GM21529 (cell line): ENCODE measurements at regions not wholly inside any gene's neighbourhood (a gene's known extent, or its start where the extent isn't known, plus 50 kb on each side); places are given as distances from the start of the nearest gene placed in this dataset.
A peak's percentile ranks its signal among the peaks of the same experiment; 100 is the strongest.

Experiments used
- ATAC-seq: cut with Tn5 transposase; IDR thresholded peaks from one replicate; pipeline ENCODE4 v1.9.1; 2021; ENCODE audit not compliant: unreplicated experiment

DNA sequence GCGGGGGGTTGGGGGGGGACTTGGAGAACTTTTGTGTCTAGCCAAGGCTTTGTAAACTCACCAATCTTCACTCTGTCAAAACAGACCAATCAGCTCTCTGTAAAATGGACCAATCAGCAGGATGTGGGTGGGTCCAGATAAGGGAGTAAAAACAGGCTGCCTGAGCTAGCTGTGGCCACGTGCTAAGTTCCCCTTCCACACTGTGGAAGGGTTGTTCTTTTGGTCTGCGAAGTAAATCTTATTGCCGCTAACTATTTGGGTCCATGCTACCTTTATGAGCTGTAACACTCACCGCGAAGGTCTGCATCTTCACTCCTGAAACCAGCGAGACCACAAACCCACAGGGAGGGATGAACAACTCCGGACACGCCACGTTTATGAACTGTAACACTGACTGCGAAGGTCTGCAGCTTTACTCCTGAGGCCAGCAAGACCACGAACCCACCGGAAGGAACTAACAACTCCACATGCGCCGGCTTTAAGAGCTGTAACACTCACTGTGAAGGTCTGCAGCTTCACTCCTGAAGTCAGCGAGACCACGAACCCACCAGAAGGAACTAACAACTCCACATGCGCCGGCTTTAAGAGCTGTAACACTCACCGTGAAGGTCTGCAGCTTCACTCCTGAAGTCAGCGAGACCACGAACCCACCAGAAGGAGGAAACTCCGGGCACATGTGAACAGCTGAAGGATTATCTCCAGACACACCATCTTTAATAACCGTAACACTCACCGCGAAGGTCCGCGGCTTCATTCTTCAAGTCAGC, 186.6 kb downstream of the ID4 start:
- ATAC-seq, result peak; percentile 78

DNA sequence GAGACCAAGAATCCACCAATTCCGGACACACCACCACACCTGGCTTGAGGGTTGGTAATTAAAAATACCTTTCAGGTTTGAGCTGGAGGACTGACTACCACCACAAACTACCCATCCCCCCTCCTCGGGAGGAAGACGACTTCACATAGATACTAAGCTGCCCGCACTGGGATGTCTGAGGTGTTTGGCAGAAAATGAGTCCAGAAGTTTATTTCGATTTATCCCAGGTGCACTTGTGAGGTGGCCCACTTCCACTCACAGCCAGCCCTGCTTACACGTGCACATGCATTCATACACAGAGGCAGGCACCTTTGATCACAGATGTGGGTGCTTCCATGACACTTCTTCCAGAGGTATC, 187.1 kb downstream of the ID4 start:
- ATAC-seq, result no peak

DNA sequence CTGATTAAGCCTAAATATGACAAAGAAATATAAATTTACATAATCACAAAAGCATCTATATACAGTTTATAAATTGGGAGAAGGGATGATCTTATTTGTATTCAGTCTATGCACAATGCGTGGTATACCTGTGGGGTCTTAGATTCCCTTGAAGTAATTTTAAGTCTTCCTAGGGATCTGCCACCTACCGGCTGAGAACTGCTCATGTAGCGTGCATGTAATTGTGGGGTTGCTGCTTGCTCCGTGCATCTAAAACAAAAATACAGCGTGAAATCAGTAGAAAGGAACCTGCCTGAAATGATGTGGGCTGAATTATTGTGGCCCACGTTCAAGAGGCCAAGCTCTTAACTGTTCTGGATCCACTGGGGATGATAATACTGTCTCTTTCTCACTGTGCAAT, 187.3 kb downstream of the MBOAT1 start:
- ATAC-seq, result no peak

DNA sequence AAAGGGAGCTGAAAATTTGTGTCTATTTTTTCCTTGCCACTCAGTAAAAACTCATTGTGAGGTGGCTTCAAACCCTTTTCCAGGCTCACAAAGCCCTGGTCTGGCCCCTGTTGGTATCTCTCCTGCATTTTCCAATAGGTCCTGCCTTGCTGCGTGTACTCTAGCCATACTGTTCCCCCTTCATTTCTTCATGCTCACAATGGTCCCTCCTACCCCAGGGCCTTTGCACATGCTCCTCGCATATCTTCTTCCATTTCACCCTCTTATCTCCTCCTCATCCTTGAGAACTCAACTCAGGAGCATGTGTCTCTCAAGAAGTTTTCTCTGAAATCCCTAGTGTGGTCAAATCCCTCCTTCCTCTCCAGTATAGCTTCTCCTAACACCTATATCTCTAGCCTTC, 186.6 kb downstream of the MBOAT1 start:
- ATAC-seq, result no peak

DNA sequence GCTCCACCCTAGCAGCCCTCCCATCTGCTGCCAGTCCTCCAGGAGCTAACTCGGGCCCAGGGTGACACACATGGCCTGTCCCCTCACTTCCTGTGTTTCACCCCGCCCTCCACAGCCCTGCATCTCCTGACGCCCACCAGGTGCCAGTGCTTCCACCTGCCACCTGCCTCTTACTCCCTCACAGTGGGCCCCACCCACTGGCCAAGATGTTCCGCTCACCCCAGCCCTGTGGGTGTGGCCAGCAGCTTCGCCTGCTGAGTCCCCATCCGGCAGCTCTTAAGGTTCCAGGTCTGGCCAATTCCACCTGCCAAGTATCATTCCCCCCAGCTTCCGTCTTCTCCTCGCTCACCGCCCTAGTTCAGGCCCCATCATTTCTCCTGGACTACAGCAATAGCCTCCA, 184.1 kb downstream of the MBOAT1 start:
- ATAC-seq, result no peak

DNA sequence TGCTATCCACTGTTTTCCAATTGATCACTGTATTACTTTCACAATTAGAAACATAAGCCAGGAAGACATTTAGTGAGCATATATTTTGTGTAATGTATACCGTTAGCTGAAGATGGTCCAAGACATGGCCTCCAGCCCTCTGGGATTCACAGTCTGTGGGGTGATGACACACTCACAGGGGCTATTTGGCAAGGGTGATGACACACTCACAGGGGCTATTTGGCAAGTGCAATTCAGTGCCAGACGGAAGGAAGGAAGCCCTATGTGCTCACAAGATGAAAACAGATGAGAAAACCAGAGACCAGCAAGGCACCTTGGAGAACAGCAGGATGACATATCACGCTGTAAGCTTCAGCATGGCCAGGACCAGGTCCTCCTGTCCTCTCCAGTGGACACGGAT, 183.7 kb downstream of the MBOAT1 start:
- no peak for ATAC-seq

DNA sequence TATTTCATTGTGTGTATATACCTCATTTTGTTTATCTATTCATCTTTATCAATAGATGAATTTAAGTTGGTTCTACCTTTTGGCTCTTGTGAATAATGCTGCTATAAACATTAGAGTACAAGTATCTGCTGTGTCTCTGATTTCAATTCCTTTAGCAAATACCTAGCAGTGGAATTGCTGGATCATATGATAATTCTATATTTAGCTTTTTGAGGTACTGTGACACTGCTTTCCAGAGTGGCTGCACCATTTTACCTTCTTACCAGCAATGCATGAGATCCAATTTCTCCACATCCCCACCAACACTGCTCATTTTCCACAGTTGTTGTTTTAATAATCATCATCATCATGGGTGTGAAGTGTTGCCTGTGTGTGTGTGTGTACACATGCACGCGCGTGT, 182.3 kb downstream of the MBOAT1 start:
- no peak for ATAC-seq

DNA sequence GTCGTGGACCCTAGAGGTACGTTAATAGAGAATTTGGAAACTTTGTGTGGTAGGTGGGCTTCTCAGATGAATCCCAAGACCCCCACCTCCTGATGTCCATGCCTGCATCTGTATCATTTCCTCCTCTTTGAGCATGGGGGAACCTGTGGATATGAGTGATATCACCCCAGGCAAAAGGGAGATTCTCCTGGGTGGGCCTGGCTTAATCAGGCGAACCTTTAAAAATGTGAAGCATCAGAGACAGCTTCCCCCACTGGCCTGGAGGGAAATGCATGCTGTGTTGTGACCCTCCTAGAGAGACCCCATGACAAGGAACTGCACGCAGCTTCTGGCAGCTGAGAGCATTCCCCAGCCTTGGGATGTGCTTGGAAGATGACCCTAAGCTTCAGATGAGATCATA, 180.9 kb downstream of the MBOAT1 start:
- ATAC-seq, result no peak

DNA sequence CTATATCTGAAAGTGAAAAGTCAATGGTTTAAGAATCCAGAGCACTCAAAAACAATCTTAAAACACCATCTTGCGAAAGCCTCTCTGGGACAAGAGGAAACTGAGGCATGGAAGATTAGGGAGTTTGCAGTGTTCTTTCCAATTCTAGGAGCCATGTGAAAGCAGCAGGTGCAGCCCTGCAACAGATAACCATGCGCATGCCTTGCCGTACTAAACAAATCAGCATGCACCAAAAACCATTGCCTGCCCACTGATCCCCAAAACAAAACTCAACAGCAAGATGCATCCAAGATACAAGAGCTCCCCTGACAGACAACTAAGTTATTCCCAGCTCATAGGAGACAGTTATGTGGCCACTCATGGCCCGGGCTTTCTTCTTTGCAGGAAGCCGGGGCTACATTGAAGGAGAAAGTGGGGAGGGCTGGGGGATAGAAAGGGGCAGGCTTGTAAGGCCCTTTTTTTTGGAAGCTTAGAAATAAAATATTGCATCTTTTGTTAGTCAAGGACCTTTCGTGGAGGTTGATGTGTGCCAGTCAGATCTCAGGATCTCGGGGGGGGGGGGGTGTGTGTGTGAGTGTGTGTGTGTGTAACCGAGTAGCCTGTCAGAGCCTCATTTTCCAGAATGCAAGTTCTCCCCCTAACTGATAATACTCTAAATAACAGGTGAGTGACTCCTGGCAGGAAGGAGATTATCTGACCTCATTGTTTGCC, 178.4 kb downstream of the MBOAT1 start:
- no peak for ATAC-seq

DNA sequence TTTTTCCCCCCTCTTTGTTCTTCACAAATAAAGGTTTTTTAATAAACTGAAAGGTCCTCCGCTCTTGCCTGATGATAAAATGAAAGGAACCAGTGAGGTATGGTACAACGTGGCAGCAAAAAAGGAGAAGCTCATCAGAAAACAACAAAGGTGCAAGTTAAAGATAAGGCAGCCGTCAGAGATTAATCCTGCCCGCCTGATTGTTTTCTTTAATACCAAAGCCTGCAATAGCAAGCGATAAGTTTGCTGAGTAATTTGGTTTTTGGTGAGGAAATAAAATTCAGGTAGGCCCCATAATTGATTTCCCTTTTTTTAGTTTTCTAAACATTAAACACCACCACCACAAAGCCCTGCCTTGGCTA, 177.9 kb downstream of the MBOAT1 start:
- ATAC-seq, result no peak

DNA sequence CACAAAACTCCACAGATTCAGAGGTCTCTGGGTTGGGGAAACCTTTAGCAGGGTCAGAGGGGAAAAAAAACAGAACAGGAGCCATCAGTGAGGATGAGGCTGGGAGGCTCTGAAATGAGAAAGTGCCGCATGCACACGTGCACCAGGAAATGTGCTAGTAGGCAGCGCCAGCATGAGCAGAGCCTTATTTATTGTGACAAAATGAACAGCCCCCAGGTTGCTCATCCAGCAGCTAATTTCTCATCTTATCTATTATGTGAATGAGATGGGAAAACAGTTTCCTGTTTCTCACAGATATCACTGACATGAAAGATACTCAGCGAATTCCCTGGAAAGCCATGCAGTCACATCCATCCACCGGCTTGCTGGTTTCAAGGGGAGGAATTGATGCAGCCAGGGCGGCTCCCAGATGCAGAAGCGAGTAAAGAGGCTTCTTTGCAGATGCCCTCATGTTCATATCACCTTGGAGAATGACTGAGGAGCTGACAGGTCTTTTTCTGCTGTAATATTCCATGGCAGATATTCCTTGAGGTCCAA, 176.1 kb downstream of the MBOAT1 start:
- no peak for ATAC-seq

DNA sequence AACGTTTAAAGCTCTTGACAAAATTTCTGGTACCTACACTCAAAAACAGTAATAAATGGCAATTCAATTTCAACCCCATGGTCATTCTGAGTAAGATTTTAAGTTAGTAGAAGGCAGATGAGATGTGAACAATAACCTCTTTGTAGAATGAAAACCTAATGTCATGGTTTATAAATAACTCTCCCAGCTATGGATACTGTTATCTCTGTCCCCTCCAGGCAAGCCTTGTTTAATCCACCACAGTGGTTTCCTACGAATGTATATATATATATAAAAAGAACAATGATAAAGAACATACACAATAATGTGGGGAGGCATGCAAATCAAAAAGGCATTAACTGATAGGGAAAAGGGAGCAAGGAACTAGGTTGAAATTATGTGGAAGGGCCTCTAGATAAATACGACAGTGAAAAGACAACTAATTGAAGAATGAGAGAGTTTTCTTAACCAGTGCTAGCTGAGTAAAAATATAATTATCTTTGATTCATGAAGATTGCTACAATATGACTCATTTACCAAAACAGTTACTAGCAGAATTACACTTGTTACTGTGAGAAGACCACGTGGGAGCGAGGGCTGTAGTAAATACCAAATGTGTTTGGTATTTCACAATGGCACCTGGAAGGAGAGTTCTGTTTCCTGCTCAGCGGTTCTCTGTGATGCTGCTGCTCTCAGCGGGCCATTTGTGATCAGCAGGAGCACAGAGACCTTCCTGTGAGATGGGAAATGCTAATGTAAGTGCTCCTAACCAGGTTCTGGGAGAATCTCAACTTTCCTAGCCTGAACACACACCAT, 173.7 kb downstream of the MBOAT1 start:
- no peak for ATAC-seq

DNA sequence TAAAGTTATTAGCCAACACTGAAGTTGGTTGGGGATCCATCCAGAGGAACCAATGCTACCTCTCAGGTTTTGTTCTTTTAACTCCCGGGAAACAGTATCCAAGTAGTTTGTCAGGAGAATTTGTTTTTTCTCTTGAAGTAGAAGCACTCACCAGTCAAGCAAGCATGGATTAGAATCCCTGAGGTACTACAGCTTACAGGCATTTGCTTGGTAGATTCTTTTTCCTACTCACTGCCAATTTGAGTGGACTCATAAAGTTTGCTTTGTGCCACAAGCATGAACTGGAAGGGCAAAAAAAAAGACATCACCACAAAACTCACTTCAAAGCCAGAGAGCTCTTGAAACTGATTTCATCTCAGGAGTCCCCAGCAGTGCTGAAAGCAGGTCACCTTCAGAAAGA, 167.4 kb downstream of the MBOAT1 start:
- ATAC-seq, result no peak
